A549 (cell line): ENCODE measurements at regions not wholly inside any gene's neighbourhood (a gene's known extent, or its start where the extent isn't known, plus 50 kb on each side); places are given as distances from the start of the nearest gene placed in this dataset.

Experiments used
- HES2 ChIP-seq: fragments of >200 bp; sonication (Bioruptor Twin); formaldehyde crosslinking; IDR thresholded peaks from 2 replicates; pipeline ENCODE4 v1.6.1; 2016
- POLR2AphosphoS2 ChIP-seq: conservative IDR thresholded peaks from 2 replicates; pipeline ENCODE4 v1.6.1; 2012; ENCODE audit warnings: low read length, improper control_type of control experiment, inconsistent platforms
- REST ChIP-seq: fragments of 200-600 bp; sonication (generic); IDR thresholded peaks from 2 replicates; pipeline ENCODE4 v1.6.1; 2016; ENCODE audit warnings: antibody characterized with exemption, mild to moderate bottlenecking, moderate library complexity
- TF ChIP-seq, protein P1 (sequence below): fragments of >200 bp; sonication (Bioruptor Twin); formaldehyde crosslinking; IDR thresholded peaks from 3 replicates; pipeline ENCODE4 v1.5.1; 2016

DNA sequence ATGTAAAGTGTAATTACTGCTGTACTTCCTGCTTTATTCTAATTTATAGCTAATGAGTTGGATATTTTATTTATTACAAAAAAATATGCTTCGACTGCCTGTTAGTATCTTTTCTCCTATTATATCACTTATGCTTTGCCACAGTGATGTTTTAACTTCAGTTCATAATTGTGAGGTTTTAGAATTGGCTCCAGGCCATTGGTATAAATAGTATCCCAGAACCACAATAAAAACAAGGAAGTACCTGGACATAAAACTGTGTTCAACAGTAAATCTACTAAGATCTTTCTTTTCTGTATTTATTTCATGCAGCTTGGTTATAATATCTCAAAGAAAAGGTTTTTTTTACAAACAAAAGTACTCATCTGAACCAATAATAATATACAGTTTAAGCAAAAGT is 354.3 kb upstream of the CDH9 start:
- TF ChIP-seq POLR2AphosphoS2 (no peak), REST (no peak), HES2 (no peak)
- TF ChIP-seq, protein P1, sequence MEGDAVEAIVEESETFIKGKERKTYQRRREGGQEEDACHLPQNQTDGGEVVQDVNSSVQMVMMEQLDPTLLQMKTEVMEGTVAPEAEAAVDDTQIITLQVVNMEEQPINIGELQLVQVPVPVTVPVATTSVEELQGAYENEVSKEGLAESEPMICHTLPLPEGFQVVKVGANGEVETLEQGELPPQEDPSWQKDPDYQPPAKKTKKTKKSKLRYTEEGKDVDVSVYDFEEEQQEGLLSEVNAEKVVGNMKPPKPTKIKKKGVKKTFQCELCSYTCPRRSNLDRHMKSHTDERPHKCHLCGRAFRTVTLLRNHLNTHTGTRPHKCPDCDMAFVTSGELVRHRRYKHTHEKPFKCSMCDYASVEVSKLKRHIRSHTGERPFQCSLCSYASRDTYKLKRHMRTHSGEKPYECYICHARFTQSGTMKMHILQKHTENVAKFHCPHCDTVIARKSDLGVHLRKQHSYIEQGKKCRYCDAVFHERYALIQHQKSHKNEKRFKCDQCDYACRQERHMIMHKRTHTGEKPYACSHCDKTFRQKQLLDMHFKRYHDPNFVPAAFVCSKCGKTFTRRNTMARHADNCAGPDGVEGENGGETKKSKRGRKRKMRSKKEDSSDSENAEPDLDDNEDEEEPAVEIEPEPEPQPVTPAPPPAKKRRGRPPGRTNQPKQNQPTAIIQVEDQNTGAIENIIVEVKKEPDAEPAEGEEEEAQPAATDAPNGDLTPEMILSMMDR, result no peak
